Hippocampal formation (tissue), 2 donors: ENCODE measurements at regions not wholly inside any gene's neighbourhood (a gene's known extent, or its start where the extent isn't known, plus 50 kb on each side); places are given as distances from the start of the nearest gene placed in this dataset.
"Not testable (repeated sequence)": the region's sequence is repeated elsewhere in the genome, so short reads cannot be mapped to it uniquely, and the experiment has no call there.

Source experiments
- DNase-seq, 2 donors: peaks; one replicate each; lab custom pipeline; 2025; lab: John Stamatoyannopoulos, UW

DNA sequence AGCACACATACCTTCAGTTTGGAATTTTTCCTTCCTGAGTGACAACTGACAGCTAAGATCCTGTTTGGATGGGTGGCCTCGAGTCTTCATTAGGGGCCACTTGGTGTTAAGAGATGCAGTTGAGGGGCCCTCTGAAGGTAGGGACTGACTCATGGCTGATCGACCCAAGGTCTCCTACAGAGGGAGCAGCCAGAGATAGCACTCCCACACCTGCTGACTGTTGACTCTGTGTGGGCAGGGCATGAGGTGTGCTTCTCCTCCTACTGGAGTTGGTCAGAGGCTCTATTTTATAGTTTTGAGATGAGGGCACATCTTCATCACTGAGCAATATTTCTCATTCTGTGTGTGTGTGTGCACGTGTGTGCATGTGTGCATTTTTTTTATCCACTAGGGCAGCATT is 378.8 kb upstream of the PODXL start:
- no peak for DNase-seq

GRCh38 chr7:131934452-131934851 is 378.0 kb upstream of the PODXL start:
- DNase-seq = no peak

GRCh38 chr7:131933751-131934289 is 377.4 kb upstream of the PODXL start:
- no peak for DNase-seq

DNA sequence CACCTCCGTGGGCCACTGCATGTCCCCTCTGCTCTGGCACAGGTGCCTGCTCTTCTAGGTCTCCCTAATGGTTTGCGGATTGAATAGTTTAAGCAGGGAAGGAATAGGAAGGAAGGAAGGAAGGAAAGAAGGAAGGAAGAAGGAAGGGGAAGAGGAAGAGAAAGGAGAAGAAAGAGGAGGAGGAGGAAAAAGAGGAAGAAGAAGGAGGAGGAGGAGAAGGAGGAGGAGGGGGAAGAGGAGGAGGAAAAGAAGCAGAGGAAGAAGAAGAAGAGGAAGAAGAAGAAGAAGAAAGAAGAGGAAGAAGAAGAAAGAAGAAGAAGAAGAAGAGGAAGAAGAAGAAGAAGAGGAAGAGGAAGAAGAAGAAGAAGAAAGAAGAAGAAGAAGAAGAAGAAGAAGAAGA is 376.8 kb upstream of the PODXL start:
- DNase-seq = not testable (repeated sequence)

GRCh38 chr7:131932271-131932670 is 375.8 kb upstream of the PODXL start:
- DNase-seq = no peak

GRCh38 chr7:131931370-131931769 is 374.9 kb upstream of the PODXL start:
- DNase-seq = no peak

GRCh38 chr7:131929632-131930031 is 373.2 kb upstream of the PODXL start:
- DNase-seq = no peak

DNA sequence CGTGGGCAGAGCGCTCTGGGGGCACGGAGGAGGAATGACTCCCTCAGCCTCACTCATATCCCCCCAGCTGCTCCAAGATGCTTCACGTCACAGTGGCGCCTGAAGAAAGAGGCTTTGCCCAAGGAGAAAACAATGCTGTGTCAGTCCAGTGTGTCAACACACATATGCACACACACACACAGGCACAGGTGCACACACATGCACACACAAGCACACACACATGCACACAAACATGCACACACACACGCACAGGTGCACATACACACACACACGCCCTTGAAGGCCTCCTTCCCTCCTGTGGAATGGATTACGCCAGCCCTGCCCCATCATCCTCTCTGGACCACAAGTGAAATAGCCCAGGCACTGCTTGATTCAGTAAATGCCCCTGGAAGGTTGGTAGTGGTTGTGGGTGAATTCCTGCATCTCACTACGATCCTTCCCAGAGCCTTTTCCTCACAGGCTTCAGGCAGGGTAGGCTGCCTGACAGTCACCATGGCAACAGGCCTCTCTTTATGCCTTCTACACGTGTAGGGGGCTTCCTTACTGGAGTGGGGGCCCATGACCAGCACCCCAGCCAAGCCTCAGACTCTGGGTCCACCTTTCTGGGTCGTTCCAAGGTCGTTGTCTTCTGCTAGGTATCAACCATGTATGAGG is 371.5 kb upstream of the PODXL start:
- no peak for DNase-seq

DNA sequence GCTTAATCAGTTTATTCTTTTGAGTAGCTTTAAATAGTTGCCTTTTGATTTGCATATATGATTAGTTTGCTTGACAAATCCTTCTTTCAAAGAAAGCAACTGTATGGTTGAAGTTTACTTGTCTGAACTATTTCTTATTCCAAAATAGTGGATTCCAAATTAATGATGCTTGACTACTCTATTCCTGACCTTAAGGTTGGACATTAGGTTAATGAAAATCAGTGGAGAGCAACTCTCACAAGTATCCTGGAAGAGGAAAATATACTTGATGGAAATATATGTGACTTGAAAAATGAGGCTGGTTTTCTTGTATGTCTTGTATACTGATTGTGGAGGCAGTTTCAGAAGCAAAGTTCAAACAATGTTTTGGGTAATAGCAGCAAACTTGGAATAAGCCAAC is 369.2 kb upstream of the PODXL start:
- DNase-seq = no peak

DNA sequence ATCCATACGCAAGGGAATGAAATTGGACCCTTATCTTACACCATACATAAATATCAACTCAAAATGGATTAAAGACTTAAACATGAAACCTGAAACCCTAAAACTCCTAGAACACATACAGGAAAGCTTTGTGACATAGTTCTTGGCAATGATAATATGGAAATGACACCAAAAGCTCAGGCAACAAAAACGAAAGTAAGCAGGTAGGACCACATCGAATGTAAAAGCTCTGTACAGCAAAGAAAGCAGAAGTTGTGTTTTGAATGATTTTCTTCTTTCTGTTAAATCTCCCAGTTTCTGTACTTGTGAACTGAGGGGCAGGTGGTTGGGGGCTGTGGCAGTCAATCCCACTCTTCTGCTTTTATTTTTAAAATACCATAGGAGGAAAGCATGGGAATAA is 368.4 kb upstream of the PODXL start:
- DNase-seq = no peak

DNA sequence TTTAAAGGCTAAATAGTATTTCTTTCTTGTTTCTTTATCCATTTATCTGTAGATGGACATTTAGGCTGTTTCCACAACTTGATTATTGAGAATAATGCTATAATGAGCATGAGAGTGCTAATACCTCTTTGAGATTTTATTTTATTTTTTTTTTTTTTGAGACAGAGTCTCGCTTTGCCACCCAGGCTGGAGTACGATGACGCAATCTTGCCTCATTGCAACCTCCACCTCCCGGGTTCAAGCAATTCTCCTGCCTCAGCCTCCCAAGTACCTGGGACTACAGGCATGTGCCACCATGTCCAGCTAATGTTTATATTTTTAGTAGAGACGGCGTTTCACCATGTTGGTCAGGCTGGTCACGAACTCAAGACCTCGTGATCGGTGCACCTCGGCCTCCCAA is 366.5 kb upstream of the PODXL start:
- DNase-seq = not testable (repeated sequence)

- no peak for DNase-seq
Measured at GRCh38 chr7:131921016-131921415, 364.6 kb upstream of the PODXL start.

GRCh38 chr7:131919920-131920709 is 363.7 kb upstream of the PODXL start:
- no peak for DNase-seq

GRCh38 chr7:131911112-131911511 is 354.7 kb upstream of the PODXL start:
- DNase-seq = no peak

GRCh38 chr7:131909151-131909768 is 352.8 kb upstream of the PODXL start:
- no peak for DNase-seq

- no peak for DNase-seq
Measured at GRCh38 chr7:131908714-131909113, 352.3 kb upstream of the PODXL start.

DNA sequence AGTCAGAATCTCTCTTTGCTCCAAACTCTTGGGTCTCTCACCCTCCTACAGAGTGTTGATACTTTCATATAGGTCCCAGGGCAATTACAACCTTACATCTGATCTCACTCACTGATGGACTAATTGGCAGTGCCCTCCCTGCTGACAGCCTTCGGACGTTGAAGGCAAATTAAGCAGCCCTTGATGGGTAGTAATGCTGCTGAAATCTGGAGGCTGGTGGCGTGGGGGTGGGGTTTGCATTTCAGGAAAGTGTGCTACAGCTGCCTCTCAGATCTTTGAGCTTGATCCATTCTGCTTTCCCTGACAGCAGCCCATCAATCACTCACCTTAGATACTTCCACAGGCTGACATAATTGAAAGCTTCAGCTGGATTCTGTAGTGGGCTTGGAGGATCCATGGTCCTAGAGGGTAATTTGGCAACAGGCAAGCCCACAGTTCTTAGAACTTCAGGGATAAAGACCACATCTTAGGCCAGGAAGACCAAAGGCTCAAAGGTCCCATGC is 349.1 kb upstream of the PODXL start:
- DNase-seq = no peak

GRCh38 chr7:131904760-131905327 is 348.4 kb upstream of the PODXL start:
- no peak for DNase-seq

DNA sequence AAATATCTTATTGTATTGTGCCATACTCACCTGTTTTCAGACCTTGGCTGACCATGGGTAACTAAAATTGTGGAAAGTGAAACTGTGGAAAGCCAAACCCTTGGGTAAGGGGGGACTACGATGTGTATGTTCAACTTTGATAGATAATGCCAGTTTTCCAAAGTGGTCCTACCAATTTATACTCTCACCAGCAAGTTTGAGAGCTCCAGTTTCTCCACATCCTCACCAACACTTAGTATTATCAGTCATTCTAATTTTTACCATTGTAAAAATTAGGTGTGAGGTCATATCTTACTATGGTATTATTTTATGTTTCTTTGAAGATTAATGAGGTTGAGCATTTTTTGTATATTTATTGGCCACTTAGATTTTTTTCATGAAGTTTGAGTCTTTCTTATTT is 346.9 kb upstream of the PODXL start:
- no peak for DNase-seq

- no peak for DNase-seq
Measured at GRCh38 chr7:131900785-131901287, 344.4 kb upstream of the PODXL start.

DNA sequence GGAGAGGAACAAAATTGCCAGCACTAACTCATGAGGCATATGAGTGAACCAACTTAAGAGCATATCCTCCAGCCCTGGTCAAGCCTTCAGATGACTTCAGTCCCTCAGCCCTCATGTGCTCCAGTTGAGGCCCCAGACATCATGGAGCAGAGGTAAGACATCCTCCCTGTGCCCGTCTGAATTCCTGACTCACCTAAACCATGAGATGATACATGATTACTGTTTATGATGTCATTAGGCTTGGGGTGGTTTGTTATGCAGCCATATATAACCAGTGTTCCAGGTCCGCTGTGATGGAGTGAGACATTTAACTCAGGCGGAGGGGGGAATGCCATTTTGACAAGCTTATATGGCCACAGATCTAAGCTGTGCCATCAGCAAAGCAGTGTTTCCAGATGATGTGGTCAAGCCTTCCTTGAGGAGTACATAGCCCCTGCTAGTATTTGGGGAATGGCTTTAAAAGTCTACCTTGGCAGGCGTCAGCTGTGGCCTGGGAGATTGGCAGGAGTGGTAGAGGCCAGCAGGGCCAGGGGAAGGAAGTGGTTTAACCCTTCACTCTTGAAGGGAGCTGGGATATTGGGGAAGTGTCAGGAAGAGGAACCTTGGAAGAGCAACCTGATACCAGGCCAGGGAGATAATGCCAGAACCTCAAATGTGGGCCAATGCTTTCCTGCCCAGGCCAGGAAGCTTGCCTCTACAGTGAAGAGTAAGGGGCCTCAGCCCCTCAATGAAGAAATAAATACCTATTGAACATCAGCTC is 343.0 kb upstream of the PODXL start:
- DNase-seq = no peak
